ENCODE measurements at regions not wholly inside any gene's neighbourhood (a gene's known extent, or its start where the extent isn't known, plus 50 kb on each side); places are given as distances from the start of the nearest gene placed in this dataset.

GRCh38 chr7:156534925-156535324 lies 105.6 kb upstream of the RNF32 start:
- TF ChIP-seq CTCF (conservative IDR thresholded peaks at IDR 0.05; ENCODE audit: low read depth, low read length), result no peak
- TF ChIP-seq ELK1 (IDR thresholded peaks at IDR 0.05; ENCODE audit: borderline replicate concordance, low read depth, low read length), result no peak
